DOHH2 (cell line): ENCODE measurements at regions not wholly inside any gene's neighbourhood (a gene's known extent, or its start where the extent isn't known, plus 50 kb on each side); places are given as distances from the start of the nearest gene placed in this dataset.

Source experiments
- CTCF ChIP-seq: fragments of 200-600 bp; sonication (generic); IDR thresholded peaks from one replicate; pipeline ENCODE4 v1.5.1; 2014; ENCODE audit warnings: antibody characterized with exemption, mild to moderate bottlenecking, low read depth, low read length; ENCODE audit not compliant: poor library complexity, severe bottlenecking
- EZH2phosphoT487 ChIP-seq: fragments of 200-600 bp; sonication (generic); IDR thresholded peaks from 2 replicates; pipeline ENCODE4 v1.6.1; 2017; ENCODE audit warnings: borderline replicate concordance, mild to moderate bottlenecking, antibody characterized with exemption, low read length, moderate library complexity, mixed read lengths

- no peak for TF ChIP-seq CTCF
- TF ChIP-seq EZH2phosphoT487 = no peak
Measured at GRCh38 chr11:105193260-105193659, 53.7 kb upstream of the CARD18 start.
